T-helper 2 cell (primary cell): ENCODE measurements at regions not wholly inside any gene's neighbourhood (a gene's known extent, or its start where the extent isn't known, plus 50 kb on each side); places are given as distances from the start of the nearest gene placed in this dataset.
"Not testable (repeated sequence)": the region's sequence is repeated elsewhere in the genome, so short reads cannot be mapped to it uniquely, and the experiment has no call there.

Source experiments
- DNase-seq, 5 experiments: peaks; one replicate each; pipeline versions ENCODE4 v3.0.0 to v3.0.0-alpha.2; 2012 to 2022

GRCh38 chr12:17214929-17215328 is 609.0 kb upstream of the LMO3 start:
- DNase-seq = no peak

- no peak for DNase-seq
Measured at GRCh38 chr12:17206553-17206952, 600.6 kb upstream of the LMO3 start.

DNA sequence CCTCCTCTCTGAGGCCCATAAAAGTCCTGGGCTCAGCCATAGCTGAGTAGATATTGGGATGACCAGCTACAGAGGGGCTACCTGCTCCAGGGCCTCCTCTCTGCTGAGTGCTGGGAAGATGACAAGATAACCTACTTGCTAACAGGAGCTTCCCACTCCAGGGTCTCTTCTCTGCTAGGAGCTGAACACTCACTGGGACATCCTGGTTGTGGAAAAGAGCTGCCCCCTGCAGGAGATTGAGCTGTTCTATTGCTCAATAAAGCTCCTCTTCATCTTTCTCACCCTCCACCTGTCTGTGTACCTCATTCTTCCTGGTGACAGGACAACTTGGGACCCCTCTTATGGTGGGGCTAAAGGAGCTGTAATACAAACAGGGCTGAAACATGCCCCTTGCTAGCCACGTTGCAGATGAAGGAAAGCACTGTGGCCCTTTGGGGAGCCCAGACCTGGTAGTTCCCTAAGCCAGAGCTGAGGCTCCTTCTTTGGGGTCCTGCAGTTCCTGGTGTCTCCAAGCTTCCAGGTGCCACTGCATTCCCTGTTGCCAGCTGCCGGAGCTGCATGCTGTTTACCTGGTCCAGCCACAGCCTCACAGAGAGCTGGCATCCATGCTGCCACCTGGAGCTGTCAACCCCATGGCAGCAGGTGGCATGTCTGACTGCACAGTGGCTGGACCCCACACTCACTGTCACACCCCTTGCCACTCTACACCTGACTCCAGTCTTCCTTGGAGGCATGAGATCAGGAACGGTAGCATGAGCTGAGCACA is 598.5 kb upstream of the LMO3 start:
- no peak for DNase-seq

GRCh38 chr12:17203497-17203896 is 597.5 kb upstream of the LMO3 start:
- no peak for DNase-seq

DNA sequence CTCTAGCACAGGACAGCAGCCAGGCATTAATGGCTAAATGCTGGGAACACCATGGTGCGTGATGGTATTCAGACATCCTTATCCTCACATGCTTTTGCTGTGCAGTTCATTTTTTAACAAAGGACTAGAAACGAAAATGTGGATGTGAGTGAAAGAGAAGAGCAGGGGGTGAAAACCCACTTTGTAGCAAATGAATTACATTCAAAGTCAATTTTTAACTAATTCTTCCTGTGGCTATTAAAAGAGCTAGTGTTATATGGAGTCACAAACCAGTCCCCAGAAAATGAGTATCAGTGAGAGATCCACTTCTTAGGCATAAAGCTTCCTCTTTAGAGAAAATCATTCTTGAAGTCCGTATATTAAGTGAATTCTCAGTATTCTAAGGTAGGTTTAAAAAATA is 592.0 kb upstream of the LMO3 start:
- DNase-seq = no peak

DNA sequence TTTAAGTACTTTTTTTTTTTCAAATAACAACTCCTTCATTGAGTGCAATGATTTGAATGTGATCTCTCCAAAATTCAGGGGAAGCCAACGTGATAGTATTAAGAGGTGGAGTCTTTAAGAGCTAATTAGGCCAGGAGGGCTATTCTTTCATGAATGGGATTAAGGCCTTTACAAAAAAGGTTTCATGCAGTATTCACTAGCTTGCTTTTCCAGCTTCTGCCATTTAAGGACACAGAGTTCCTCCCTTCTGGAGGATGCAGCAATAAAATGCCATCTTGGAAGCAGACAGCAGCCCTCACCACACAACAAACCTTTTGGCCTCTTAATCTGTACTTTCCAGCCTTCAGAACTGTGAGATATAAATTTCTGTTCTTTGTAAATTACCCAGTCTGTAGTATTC is 586.8 kb upstream of the LMO3 start:
- DNase-seq = no peak

DNA sequence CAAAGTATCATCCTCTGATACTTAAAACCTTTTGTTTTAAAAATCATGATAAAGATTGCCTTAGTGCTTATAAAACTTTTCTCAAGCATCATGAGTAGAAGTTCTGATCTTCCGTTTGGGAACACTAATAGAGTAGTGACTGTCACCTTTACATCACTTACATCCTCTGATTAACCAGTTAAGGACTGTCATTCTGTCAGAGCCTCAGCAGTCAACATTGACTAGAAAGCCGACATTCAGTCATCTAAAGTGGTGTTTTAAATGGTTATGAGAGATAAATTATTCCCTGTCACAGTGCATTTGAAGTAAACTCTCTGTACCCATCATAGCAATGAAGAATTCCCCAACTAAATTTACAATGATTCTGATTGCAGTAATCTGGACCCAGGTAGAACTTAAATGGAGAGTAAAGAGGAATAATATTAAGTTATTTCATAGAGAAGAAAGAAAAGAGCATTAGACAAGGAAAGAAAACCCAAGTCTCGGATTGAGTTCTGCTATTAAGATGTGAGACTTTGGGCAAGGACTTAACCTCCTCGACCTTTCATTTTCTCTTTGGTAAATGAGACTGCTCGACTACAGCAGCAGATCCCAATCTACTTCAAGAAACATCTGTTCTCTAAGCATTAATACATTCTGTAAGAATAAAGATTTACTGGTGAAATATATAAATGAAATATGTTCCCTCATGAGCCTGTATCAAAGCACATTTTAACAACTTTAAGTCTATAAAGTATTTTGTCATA is 563.9 kb upstream of the LMO3 start:
- no peak for DNase-seq

DNA sequence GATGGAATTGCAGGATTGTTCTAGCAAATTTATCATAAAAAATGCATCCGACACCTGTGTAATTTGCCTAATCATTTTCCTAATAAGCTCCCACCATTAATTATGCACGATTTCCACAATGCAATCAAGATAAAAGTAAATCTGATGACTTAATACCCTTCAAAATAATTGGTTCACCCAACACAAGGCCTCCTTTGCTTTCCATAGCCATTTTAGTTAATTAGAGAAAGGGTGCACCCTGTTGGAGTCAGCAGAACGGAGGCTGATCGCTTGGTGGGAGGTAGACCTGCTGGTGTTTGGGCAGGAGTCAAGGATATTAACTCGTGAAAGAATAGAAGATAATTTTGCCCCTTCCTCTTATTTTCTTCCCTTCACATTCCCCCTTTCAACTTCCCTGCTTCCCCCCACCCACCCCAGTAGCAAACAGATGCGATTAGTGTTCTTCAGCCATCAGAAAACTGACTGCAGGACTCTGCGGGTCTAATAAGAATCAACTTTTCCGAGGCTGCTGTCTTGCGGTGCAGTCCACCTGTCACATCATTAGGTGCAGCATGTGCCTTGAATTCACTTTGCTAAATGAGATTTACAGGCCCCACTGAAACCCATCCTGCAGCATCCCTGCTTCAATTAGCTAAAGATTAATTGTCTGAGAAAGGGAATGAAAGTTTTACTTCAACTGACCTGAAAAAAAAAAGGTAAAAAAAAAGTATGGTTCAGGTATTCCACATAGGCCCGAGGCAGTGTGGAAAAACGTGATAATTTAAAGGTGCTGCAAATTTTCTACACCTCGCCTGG is 553.7 kb upstream of the LMO3 start:
- DNase-seq = no peak

- DNase-seq = no peak
Measured at GRCh38 chr12:17158201-17158600, 552.2 kb upstream of the LMO3 start.

DNA sequence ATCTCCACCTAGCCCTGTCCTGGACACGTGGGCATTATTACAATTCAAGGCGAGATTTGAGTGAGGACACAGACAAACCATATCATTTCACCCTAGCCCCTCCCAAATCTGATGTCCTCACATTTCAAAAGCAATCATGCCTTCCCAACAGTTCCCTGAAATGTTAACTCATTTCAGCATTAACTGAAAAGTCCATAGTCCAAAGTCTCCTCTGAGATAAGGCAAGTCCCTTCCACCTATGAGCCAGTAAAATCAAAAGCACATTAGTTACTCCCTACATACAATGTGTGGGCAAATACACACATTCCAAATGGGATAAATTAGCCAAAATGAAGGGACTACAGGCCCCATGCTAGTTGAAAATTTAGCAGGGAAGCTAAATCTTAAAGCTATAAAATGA is 546.0 kb upstream of the LMO3 start:
- no peak for DNase-seq

DNA sequence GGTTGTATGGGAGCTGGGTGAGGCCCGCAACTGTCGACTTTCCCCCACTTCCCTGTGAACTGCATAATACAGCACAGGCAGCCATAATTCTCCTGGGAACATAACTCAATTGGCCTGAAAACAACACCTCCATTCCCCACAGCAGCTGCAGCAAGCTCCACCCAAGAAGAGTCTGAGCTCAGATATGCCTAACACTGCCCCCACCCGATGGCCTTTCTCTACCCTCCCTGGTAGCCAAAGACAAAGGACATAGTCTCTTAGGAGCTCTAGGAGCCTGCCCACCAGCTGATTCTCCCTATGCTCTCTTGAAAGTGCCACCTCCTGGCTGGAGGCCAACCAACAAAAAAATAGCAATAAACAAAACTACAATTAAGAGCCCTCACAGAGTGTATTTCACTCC is 542.7 kb upstream of the LMO3 start:
- no peak for DNase-seq

- DNase-seq = no peak
Measured at GRCh38 chr12:17142856-17143255, 536.9 kb upstream of the LMO3 start.

DNA sequence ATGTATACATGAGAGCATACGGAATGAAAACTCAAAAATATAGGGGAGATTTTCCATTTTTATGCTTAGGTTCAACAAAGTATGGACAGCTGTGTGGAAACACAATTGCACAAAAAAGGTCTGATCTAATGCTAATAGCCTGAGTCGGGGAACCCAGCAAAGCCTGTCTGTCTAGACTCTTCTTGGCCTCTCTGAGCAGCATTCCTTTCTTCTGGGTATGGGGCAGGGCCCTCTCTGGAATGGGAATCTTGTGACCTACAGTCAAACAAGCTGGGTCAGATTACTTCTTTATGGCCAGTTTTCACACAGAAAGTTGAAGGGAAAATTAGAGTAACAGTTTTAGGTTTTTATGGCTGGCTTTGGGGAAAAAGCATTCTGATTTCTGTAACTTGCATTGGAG is 534.0 kb upstream of the LMO3 start:
- DNase-seq = no peak

DNA sequence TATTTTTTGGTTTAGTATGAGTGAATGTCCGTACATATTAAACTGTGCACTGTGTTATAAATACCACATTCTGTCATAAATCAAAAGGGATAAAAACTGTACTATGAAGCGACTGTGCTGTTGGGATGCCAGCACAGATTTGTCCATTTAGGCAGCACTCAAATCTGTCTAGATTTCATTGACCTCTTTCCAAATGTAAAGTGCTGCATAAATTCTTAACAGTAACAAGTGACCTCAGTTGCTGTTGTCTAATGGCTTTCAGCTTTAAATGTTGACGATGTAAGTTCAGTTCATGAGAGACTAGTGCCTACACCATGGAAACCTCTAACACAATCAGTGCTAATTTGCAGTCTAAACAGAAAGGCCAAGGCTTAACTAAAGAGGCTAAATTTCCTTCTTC is 531.4 kb upstream of the LMO3 start:
- DNase-seq = no peak

GRCh38 chr12:17134315-17134714 is 528.4 kb upstream of the LMO3 start:
- no peak for DNase-seq

GRCh38 chr12:17132336-17132735 is 526.4 kb upstream of the LMO3 start:
- DNase-seq = no peak

- not testable (repeated sequence) for DNase-seq
Measured at GRCh38 chr12:17116538-17116937, 510.6 kb upstream of the LMO3 start.

DNA sequence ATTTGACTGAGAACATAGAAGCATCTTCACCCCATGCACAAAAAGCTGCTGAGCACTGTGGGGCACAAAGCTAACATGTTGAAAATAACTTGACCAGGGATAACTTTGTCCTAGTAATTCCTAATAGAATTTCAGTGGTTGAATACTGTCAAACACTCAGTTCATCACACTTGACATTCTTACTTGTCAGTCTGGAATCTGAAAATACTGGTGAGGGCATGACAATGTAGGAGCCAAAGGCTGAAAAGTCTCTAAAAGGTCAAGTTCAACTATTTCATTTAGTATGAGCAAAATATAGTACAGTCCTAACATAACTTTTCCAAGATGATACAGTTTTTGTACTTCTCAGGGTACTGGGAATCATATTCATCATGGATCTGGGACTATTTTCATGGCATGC is 504.4 kb upstream of the LMO3 start:
- DNase-seq = no peak

DNA sequence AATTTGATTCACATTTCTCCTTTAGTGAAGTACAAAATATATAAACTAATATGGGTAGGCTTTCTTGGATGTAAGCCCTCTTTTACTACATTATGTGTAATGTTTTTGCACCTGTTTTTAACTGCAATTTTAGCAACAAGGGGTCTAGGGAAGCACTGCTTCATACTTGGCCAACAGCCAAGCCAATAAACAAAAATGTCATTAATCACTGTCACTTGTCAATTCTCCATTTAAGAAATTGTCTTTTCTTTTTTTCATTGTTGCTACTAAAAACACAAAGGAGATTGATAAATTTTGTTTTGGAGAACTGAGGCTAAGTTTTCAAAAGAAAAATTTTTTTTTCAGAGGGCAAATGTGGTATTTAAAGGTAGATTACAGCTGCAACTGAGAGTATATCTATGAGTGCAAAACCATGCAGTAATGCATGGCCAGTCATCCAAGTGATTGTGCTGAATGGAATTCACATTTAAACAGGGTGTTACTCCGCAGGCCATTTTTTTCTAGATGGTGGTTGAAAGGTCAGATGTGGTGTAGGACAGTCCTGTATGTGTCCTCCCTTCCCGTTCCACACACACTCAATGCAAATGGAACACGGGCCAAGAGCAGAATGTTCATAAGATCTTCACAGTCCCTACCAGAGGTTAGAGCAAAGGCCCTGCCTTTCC is 503.0 kb upstream of the LMO3 start:
- no peak for DNase-seq

DNA sequence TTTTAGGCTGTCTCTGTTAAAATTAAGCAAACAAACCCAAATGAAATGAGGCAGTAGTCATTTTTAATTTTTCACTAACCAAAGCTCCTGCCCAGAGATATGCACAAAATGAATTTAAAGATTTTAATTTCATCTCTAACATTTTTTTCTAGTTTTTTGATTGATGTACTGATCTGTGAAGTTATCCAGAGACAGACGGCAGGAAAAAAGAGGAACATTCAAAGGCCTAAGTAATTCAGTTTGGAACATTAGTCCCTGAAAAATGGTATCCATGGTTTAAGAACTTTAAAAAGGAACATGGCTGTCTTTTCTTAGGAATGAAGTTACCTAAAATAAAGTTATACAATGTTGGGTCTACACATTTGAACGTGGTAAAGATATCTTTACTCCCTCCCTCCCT is 498.8 kb upstream of the LMO3 start:
- no peak for DNase-seq

- DNase-seq = peak in 1 of 5 experiments; percentile 2
Measured at GRCh38 chr12:17097674-17098073, 491.7 kb upstream of the LMO3 start.

GRCh38 chr12:17084831-17085230 is 478.9 kb upstream of the LMO3 start:
- DNase-seq = no peak

- DNase-seq = no peak
Measured at GRCh38 chr12:17079251-17079909, 473.4 kb upstream of the LMO3 start.
